IPS-15b (cell line): ENCODE measurements at regions not wholly inside any gene's neighbourhood (a gene's known extent, or its start where the extent isn't known, plus 50 kb on each side); places are given as distances from the start of the nearest gene placed in this dataset.

Experiments used
- H3K27me3 ChIP-seq: one replicate; pipeline ENCODE4 v1.6.1; 2013; ENCODE audit warnings: low read length; ENCODE audit not compliant: control insufficient read depth, insufficient read depth
- H3K36me3 ChIP-seq: one replicate; pipeline ENCODE4 v1.6.1; 2013; ENCODE audit warnings: low read length; ENCODE audit not compliant: control insufficient read depth, insufficient read depth
- H3K4me1 ChIP-seq: one replicate; pipeline ENCODE4 v1.6.1; 2013; ENCODE audit warnings: mild to moderate bottlenecking, low read length; ENCODE audit not compliant: control insufficient read depth, insufficient read depth
- H3K4me3 ChIP-seq: one replicate; pipeline ENCODE4 v1.5.1; 2013; ENCODE audit warnings: low read depth, low read length
- H3K9ac ChIP-seq: one replicate; pipeline ENCODE4 v1.6.1; 2013; ENCODE audit warnings: low read depth, mild to moderate bottlenecking, low read length
- H3K9me3 ChIP-seq: one replicate; pipeline ENCODE4 v1.6.1; 2013; ENCODE audit warnings: mild to moderate bottlenecking, low read length; ENCODE audit not compliant: control insufficient read depth, insufficient read depth

- Histone ChIP-seq H3K4me3 (no peak overlapping the region), H3K27me3 (no peaks in the 10 kb centered on the region), H3K36me3 (no peaks in the 10 kb centered on the region), H3K4me1 (no peaks in the 10 kb centered on the region), H3K9me3 (no peaks in the 10 kb centered on the region), H3K9ac (no peak overlapping the region)
Measured at GRCh38 chr4:19793831-19794230, 457.9 kb upstream of the SLIT2 start.

GRCh38 chr4:19791422-19792123 lies 460.1 kb upstream of the SLIT2 start:
- Histone ChIP-seq H3K4me3 (no peak overlapping the region), H3K9me3 (no peaks in the 10 kb centered on the region), H3K36me3 (no peaks in the 10 kb centered on the region), H3K27me3 (no peaks in the 10 kb centered on the region), H3K9ac (no peak overlapping the region), H3K4me1 (no peaks in the 10 kb centered on the region)

GRCh38 chr4:19786616-19787015 lies 465.1 kb upstream of the SLIT2 start:
- H3K9ac ChIP-seq = no peak overlapping the region
- no peaks in the 10 kb centered on the region for H3K27me3 ChIP-seq

GRCh38 chr4:19783667-19784223 lies 468.0 kb upstream of the SLIT2 start:
- no peaks in the 10 kb centered on the region for H3K27me3 ChIP-seq
- no peaks in the 10 kb centered on the region for H3K36me3 ChIP-seq
- no peak overlapping the region for H3K9ac ChIP-seq
- H3K9me3 ChIP-seq = no peaks in the 10 kb centered on the region
- H3K4me1 ChIP-seq = no peaks in the 10 kb centered on the region
- H3K4me3 ChIP-seq = no peak overlapping the region

More at GRCh38 chr4:19786616-19787015, 465.1 kb upstream of the SLIT2 start:
- Histone ChIP-seq H3K9me3 (no peaks in the 10 kb centered on the region), H3K4me1 (no peaks in the 10 kb centered on the region), H3K36me3 (no peaks in the 10 kb centered on the region), H3K4me3 (no peak overlapping the region)

GRCh38 chr4:19780871-19781270 lies 470.8 kb upstream of the SLIT2 start:
- Histone ChIP-seq H3K9me3 (no peaks in the 10 kb centered on the region), H3K4me1 (no peaks in the 10 kb centered on the region), H3K36me3 (no peaks in the 10 kb centered on the region), H3K9ac (no peak overlapping the region), H3K27me3 (no peaks in the 10 kb centered on the region), H3K4me3 (no peak overlapping the region)

- H3K9me3 ChIP-seq = no peaks in the 10 kb centered on the region
- H3K4me1 ChIP-seq = no peaks in the 10 kb centered on the region
- no peaks in the 10 kb centered on the region for H3K36me3 ChIP-seq
- no peaks in the 10 kb centered on the region for H3K27me3 ChIP-seq
- H3K4me3 ChIP-seq = no peak overlapping the region
- no peak overlapping the region for H3K9ac ChIP-seq
Measured at GRCh38 chr4:19776929-19777328, 474.8 kb upstream of the SLIT2 start.

GRCh38 chr4:19776021-19776459 lies 475.7 kb upstream of the SLIT2 start:
- H3K27me3 ChIP-seq = no peaks in the 10 kb centered on the region
- no peaks in the 10 kb centered on the region for H3K4me1 ChIP-seq
- no peaks in the 10 kb centered on the region for H3K36me3 ChIP-seq
- no peaks in the 10 kb centered on the region for H3K9me3 ChIP-seq
- no peak overlapping the region for H3K9ac ChIP-seq
- H3K4me3 ChIP-seq = no peak overlapping the region

GRCh38 chr4:19774690-19775256 lies 476.9 kb upstream of the SLIT2 start:
- Histone ChIP-seq H3K9me3 (no peaks in the 10 kb centered on the region), H3K4me3 (no peak overlapping the region), H3K4me1 (no peaks in the 10 kb centered on the region), H3K27me3 (no peaks in the 10 kb centered on the region), H3K36me3 (no peaks in the 10 kb centered on the region), H3K9ac (no peak overlapping the region)

- Histone ChIP-seq H3K36me3 (no peaks in the 10 kb centered on the region), H3K9me3 (no peaks in the 10 kb centered on the region), H3K27me3 (no peaks in the 10 kb centered on the region), H3K9ac (no peak overlapping the region), H3K4me3 (no peak overlapping the region), H3K4me1 (no peaks in the 10 kb centered on the region)
Measured at GRCh38 chr4:19772581-19772980, 479.1 kb upstream of the SLIT2 start.

- Histone ChIP-seq H3K27me3 (no peaks in the 10 kb centered on the region), H3K4me3 (no peak overlapping the region), H3K4me1 (no peaks in the 10 kb centered on the region), H3K36me3 (no peaks in the 10 kb centered on the region), H3K9me3 (no peaks in the 10 kb centered on the region), H3K9ac (no peak overlapping the region)
Measured at GRCh38 chr4:19756661-19757060, 495.0 kb upstream of the SLIT2 start.

GRCh38 chr4:19752599-19752998 lies 499.1 kb upstream of the SLIT2 start:
- Histone ChIP-seq H3K4me3 (no peak overlapping the region), H3K27me3 (no peaks in the 10 kb centered on the region), H3K4me1 (no peaks in the 10 kb centered on the region), H3K9me3 (no peaks in the 10 kb centered on the region), H3K36me3 (no peaks in the 10 kb centered on the region), H3K9ac (no peak overlapping the region)
